ENCODE measurements at regions not wholly inside any gene's neighbourhood (a gene's known extent, or its start where the extent isn't known, plus 50 kb on each side); places are given as distances from the start of the nearest gene placed in this dataset.

DNA sequence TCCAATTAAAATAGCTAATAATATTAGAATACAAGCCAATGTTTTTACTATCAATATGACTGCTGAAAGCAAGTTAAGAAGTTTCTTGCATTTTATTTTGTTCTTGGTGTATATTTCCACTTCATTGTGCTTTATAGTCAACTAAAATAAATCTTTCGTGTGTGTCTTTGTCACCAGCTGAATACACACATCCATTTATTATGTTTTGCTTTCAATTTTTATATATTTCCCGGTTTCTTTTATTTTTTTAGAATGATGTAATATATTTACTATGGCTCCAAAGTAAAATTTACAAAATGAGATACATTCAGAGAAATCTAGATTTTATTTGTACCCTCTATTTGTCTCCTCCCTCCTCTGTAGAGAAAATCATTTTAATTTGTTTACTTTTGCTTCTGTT lies 495.9 kb upstream of the PAPPA start:
- no peaks in the 10 kb centered on the region for H3K9me3 ChIP-seq (ENCODE audit: control insufficient read depth, low read depth, low read length)
- TF ChIP-seq CTCF (optimal IDR thresholded peaks at IDR 0.05 in 1 of 3, IDR thresholded peaks at IDR 0.05 in 1 of 3, conservative IDR thresholded peaks at IDR 0.05 in 1 of 3; ENCODE audit: extremely low read depth in 1 of 3, insufficient read depth in 2 of 3, low read length in 3 of 3) (no peak), EZH2 (IDR thresholded peaks at IDR 0.05; ENCODE audit: low read length) (no peak)
- no peaks in the 10 kb centered on the region for H4K20me1 ChIP-seq (ENCODE audit: control insufficient read depth, extremely low read depth, insufficient read depth, low read length)
- H3K79me2 ChIP-seq (ENCODE audit: control insufficient read depth, insufficient read depth, low read length) = no peaks in the 10 kb centered on the region
- H3K27me3 ChIP-seq (ENCODE audit: control insufficient read depth, extremely low read depth, insufficient read depth, low read length) = no peaks in the 10 kb centered on the region
- DNase-seq (ENCODE audit: low read depth, low spot score) (no peak), FAIRE-seq (no peak)
- no peak overlapping the region for H3K4me3 ChIP-seq (ENCODE audit: control insufficient read depth in 2 of 3, extremely low read depth in 1 of 3, insufficient read depth in 2 of 3, low read depth in 1 of 3, low read length in 3 of 3)
- H3K4me2 ChIP-seq (ENCODE audit: control insufficient read depth, extremely low read depth, insufficient read depth, low read depth, low read length) = no peak overlapping the region
- no peaks in the 10 kb centered on the region for H3K4me1 ChIP-seq (ENCODE audit: control insufficient read depth, extremely low read depth, insufficient read depth, low read length)
- no peaks in the 10 kb centered on the region for H3K9me1 ChIP-seq (ENCODE audit: control insufficient read depth, extremely low read depth, insufficient read depth, low read length)
- H3K9ac ChIP-seq (ENCODE audit: control insufficient read depth, extremely low read depth, insufficient read depth, low read length) = no peak overlapping the region
- H3K27ac ChIP-seq (ENCODE audit: control insufficient read depth, insufficient read depth, low read length) = no peak overlapping the region
- no peak overlapping the region for H2AFZ ChIP-seq (ENCODE audit: control insufficient read depth, low read length)
- dilution Hi-C loops (cut with MboI; ENCODE audit: extremely low pct_ligation_motif_present, low sequenced_read_pairs) = no loop called here
- H3K36me3 ChIP-seq (ENCODE audit: control insufficient read depth in 2 of 2, extremely low read depth in 1 of 2, insufficient read depth in 2 of 2, low read length in 2 of 2) = no peaks in the 10 kb centered on the region

DNA sequence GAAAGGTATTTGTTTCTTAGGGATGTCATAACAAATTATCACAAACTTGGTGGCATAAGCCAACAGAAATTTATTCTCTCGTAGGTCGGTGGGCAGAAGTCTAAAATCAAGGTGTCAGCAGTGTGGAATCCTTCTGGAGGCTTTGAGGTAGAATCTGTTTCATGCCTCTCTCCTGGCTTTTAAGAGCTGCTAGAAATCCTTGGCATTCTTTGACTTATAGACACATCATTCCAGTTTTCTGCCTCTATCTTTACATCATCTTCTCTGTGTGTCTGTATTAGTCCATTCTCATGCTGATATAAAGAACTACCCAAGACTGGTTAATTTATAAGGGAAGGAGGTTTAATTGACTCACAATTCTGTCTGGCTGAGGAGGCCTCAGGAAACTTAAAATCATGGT lies 488.1 kb upstream of the PAPPA start:
- H3K4me2 ChIP-seq (ENCODE audit: control insufficient read depth, extremely low read depth, insufficient read depth, low read depth, low read length) = no peak overlapping the region
- no peak for TF ChIP-seq EZH2 (IDR thresholded peaks at IDR 0.05; ENCODE audit: low read length)
- TF ChIP-seq CTCF (optimal IDR thresholded peaks at IDR 0.05 in 1 of 3, IDR thresholded peaks at IDR 0.05 in 1 of 3, conservative IDR thresholded peaks at IDR 0.05 in 1 of 3; ENCODE audit: extremely low read depth in 1 of 3, insufficient read depth in 2 of 3, low read length in 3 of 3) = no peak
- no peak overlapping the region for H3K4me3 ChIP-seq (ENCODE audit: control insufficient read depth in 2 of 3, extremely low read depth in 1 of 3, insufficient read depth in 2 of 3, low read depth in 1 of 3, low read length in 3 of 3)
- no peak overlapping the region for H3K9ac ChIP-seq (ENCODE audit: control insufficient read depth, extremely low read depth, insufficient read depth, low read length)
- no peaks in the 10 kb centered on the region for H3K9me3 ChIP-seq (ENCODE audit: control insufficient read depth, low read depth, low read length)
- H3K4me1 ChIP-seq (ENCODE audit: control insufficient read depth, extremely low read depth, insufficient read depth, low read length) = peaks cover 27% of the 10 kb centered on the region
- no peaks in the 10 kb centered on the region for H3K27me3 ChIP-seq (ENCODE audit: control insufficient read depth, extremely low read depth, insufficient read depth, low read length)
- FAIRE-seq (no peak), DNase-seq (ENCODE audit: low read depth, low spot score) (no peak)
- H3K79me2 ChIP-seq (ENCODE audit: control insufficient read depth, insufficient read depth, low read length) = no peaks in the 10 kb centered on the region
- no peak overlapping the region for H3K27ac ChIP-seq (ENCODE audit: control insufficient read depth, insufficient read depth, low read length)
- H3K9me1 ChIP-seq (ENCODE audit: control insufficient read depth, extremely low read depth, insufficient read depth, low read length) = no peaks in the 10 kb centered on the region
- H4K20me1 ChIP-seq (ENCODE audit: control insufficient read depth, extremely low read depth, insufficient read depth, low read length) = no peaks in the 10 kb centered on the region
- dilution Hi-C loops (cut with MboI; ENCODE audit: extremely low pct_ligation_motif_present, low sequenced_read_pairs) = no loop called here
- peak overlapping the region; percentile 14 for H2AFZ ChIP-seq (ENCODE audit: control insufficient read depth, low read length)
- H3K36me3 ChIP-seq (ENCODE audit: control insufficient read depth in 2 of 2, extremely low read depth in 1 of 2, insufficient read depth in 2 of 2, low read length in 2 of 2) = no peaks in the 10 kb centered on the region
